CD4-positive, alpha-beta T cell treated with Interleukin-1 beta for 1 hour (primary cell): ENCODE measurements at regions not wholly inside any gene's neighbourhood (a gene's known extent, or its start where the extent isn't known, plus 50 kb on each side); places are given as distances from the start of the nearest gene placed in this dataset.

Experiments
- DNase-seq, 2 donors: peaks; one replicate each; pipeline ENCODE4 v3.0.0-alpha.2; 2020 to 2022

GRCh38 chr14:32027255-32027939 is 49.7 kb upstream of the ARHGAP5 start:
- DNase-seq = no peak
